Sigmoid colon (tissue), 4 donors: ENCODE measurements at regions not wholly inside any gene's neighbourhood (a gene's known extent, or its start where the extent isn't known, plus 50 kb on each side); places are given as distances from the start of the nearest gene placed in this dataset.

Experiments
- EP300 ChIP-seq, 4 donors: sonication (generic); formaldehyde crosslinking; IDR thresholded peaks; one replicate each; pipeline ENCODE4 v1.6.1; 2017; ENCODE audit warnings: antibody characterized with exemption in 4 of 4
- POLR2A ChIP-seq, 2 donors: fragments of 450-650 bp; IDR thresholded peaks; one replicate each; pipeline ENCODE4 v1.6.1; 2016; ENCODE audit warnings: antibody characterized with exemption in 2 of 2, mild to moderate bottlenecking in 2 of 2, moderate library complexity in 2 of 2
- TF ChIP-seq, protein P1 (sequence below), 4 experiments: fragments of 450-650 bp in 3 of 4; fragments of 200-600 bp in 1 of 4; IDR thresholded peaks; one replicate each; pipeline ENCODE4 v1.5.1; 2016 to 2019; ENCODE audit warnings: antibody characterized with exemption in 4 of 4, mild to moderate bottlenecking in 3 of 4, moderate library complexity in 2 of 4

- TF ChIP-seq, protein P1, sequence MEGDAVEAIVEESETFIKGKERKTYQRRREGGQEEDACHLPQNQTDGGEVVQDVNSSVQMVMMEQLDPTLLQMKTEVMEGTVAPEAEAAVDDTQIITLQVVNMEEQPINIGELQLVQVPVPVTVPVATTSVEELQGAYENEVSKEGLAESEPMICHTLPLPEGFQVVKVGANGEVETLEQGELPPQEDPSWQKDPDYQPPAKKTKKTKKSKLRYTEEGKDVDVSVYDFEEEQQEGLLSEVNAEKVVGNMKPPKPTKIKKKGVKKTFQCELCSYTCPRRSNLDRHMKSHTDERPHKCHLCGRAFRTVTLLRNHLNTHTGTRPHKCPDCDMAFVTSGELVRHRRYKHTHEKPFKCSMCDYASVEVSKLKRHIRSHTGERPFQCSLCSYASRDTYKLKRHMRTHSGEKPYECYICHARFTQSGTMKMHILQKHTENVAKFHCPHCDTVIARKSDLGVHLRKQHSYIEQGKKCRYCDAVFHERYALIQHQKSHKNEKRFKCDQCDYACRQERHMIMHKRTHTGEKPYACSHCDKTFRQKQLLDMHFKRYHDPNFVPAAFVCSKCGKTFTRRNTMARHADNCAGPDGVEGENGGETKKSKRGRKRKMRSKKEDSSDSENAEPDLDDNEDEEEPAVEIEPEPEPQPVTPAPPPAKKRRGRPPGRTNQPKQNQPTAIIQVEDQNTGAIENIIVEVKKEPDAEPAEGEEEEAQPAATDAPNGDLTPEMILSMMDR (IDR thresholded peaks at IDR 0.05) = no peak
- TF ChIP-seq POLR2A (IDR thresholded peaks at IDR 0.05) (no peak), EP300 (IDR thresholded peaks at IDR 0.05) (no peak)
Measured at GRCh38 chr9:103627731-103628130, 466.4 kb upstream of the SMC2 start.
